GM21723 (cell line): ENCODE measurements at regions not wholly inside any gene's neighbourhood (a gene's known extent, or its start where the extent isn't known, plus 50 kb on each side); places are given as distances from the start of the nearest gene placed in this dataset.
"Not testable (repeated sequence)": the region's sequence is repeated elsewhere in the genome, so short reads cannot be mapped to it uniquely, and the experiment has no call there.

Experiments
- ATAC-seq: cut with Tn5 transposase; IDR thresholded peaks from one replicate; pipeline ENCODE4 v1.9.1; 2021; ENCODE audit warnings: mild to moderate bottlenecking, moderate library complexity; ENCODE audit not compliant: unreplicated experiment

GRCh38 chr10:10734356-10735064 lies 283.2 kb upstream of the CELF2 start:
- ATAC-seq: no peak

- ATAC-seq: no peak
Observed at GRCh38 chr10:10745291-10745690, 272.4 kb upstream of the CELF2 start.

- ATAC-seq: no peak
Observed at GRCh38 chr10:10755490-10755889, 262.2 kb upstream of the CELF2 start.

- ATAC-seq: no peak
Observed at GRCh38 chr10:10758306-10758705, 259.4 kb upstream of the CELF2 start.

GRCh38 chr10:10759806-10760205 lies 257.9 kb upstream of the CELF2 start:
- ATAC-seq: not testable (repeated sequence)

GRCh38 chr10:10765017-10765416 lies 252.7 kb upstream of the CELF2 start:
- ATAC-seq: no peak

- no peak for ATAC-seq
Observed at GRCh38 chr10:10772411-10772810, 245.3 kb upstream of the CELF2 start.

GRCh38 chr10:10772874-10773508 lies 244.7 kb upstream of the CELF2 start:
- no peak for ATAC-seq

- no peak for ATAC-seq
Observed at GRCh38 chr10:10774416-10774815, 243.3 kb upstream of the CELF2 start.

GRCh38 chr10:10776363-10776762 lies 241.3 kb upstream of the CELF2 start:
- ATAC-seq: no peak

GRCh38 chr10:10777279-10777678 lies 240.4 kb upstream of the CELF2 start:
- no peak for ATAC-seq

GRCh38 chr10:10777723-10778122 lies 239.9 kb upstream of the CELF2 start:
- no peak for ATAC-seq

- ATAC-seq: no peak
Observed at GRCh38 chr10:10778959-10779358, 238.7 kb upstream of the CELF2 start.

GRCh38 chr10:10779511-10779910 lies 238.2 kb upstream of the CELF2 start:
- no peak for ATAC-seq

GRCh38 chr10:10780746-10781145 lies 236.9 kb upstream of the CELF2 start:
- no peak for ATAC-seq

GRCh38 chr10:10782603-10783002 lies 235.1 kb upstream of the CELF2 start:
- no peak for ATAC-seq

GRCh38 chr10:10785627-10786026 lies 232.0 kb upstream of the CELF2 start:
- ATAC-seq: no peak

GRCh38 chr10:10786109-10787090 lies 231.3 kb upstream of the CELF2 start:
- ATAC-seq: no peak

GRCh38 chr10:10787586-10787985 lies 230.1 kb upstream of the CELF2 start:
- ATAC-seq: no peak

- ATAC-seq: no peak
Observed at GRCh38 chr10:10788761-10789160, 228.9 kb upstream of the CELF2 start.

- no peak for ATAC-seq
Observed at GRCh38 chr10:10791869-10792268, 225.8 kb upstream of the CELF2 start.

GRCh38 chr10:10792681-10793080 lies 225.0 kb upstream of the CELF2 start:
- ATAC-seq: no peak
